HG02759 (cell line): ENCODE measurements at regions not wholly inside any gene's neighbourhood (a gene's known extent, or its start where the extent isn't known, plus 50 kb on each side); places are given as distances from the start of the nearest gene placed in this dataset.

Experiments used
- ATAC-seq: cut with Tn5 transposase; IDR thresholded peaks from one replicate; pipeline ENCODE4 v1.9.1; 2021; ENCODE audit warnings: mild to moderate bottlenecking, moderate library complexity; ENCODE audit not compliant: unreplicated experiment

GRCh38 chr1:82441402-82441801 is 640.7 kb downstream of the ADGRL2 start:
- no peak for ATAC-seq

- ATAC-seq, result no peak
These were observed 622.6 kb downstream of the ADGRL2 start for GRCh38 chr1:82423174-82423815.

GRCh38 chr1:82421782-82422181 is 621.0 kb downstream of the ADGRL2 start:
- no peak for ATAC-seq

- ATAC-seq, result no peak
These were observed 619.9 kb downstream of the ADGRL2 start for GRCh38 chr1:82420584-82420983.

- ATAC-seq, result no peak
These were observed 610.9 kb downstream of the ADGRL2 start for GRCh38 chr1:82411605-82412004.

- ATAC-seq, result no peak
These were observed 604.6 kb downstream of the ADGRL2 start for GRCh38 chr1:82405333-82405732.

GRCh38 chr1:82401116-82401515 is 600.4 kb downstream of the ADGRL2 start:
- ATAC-seq, result no peak

- ATAC-seq, result no peak
These were observed 599.8 kb downstream of the ADGRL2 start for GRCh38 chr1:82400521-82400920.

- no peak for ATAC-seq
These were observed 598.4 kb downstream of the ADGRL2 start for GRCh38 chr1:82399093-82399492.

GRCh38 chr1:82398357-82398756 is 597.6 kb downstream of the ADGRL2 start:
- ATAC-seq, result no peak

- ATAC-seq, result no peak
These were observed 594.7 kb downstream of the ADGRL2 start for GRCh38 chr1:82395440-82395839.

GRCh38 chr1:82392946-82393345 is 592.2 kb downstream of the ADGRL2 start:
- no peak for ATAC-seq

- ATAC-seq, result no peak
These were observed 591.8 kb downstream of the ADGRL2 start for GRCh38 chr1:82392513-82392912.

GRCh38 chr1:82391712-82392111 is 591.0 kb downstream of the ADGRL2 start:
- no peak for ATAC-seq

GRCh38 chr1:82390627-82391026 is 589.9 kb downstream of the ADGRL2 start:
- ATAC-seq, result no peak

GRCh38 chr1:82388679-82389078 is 587.9 kb downstream of the ADGRL2 start:
- no peak for ATAC-seq

- ATAC-seq, result no peak
These were observed 586.3 kb downstream of the ADGRL2 start for GRCh38 chr1:82387012-82387366.

GRCh38 chr1:82386365-82387011 is 585.8 kb downstream of the ADGRL2 start:
- no peak for ATAC-seq

- no peak for ATAC-seq
These were observed 584.0 kb downstream of the ADGRL2 start for GRCh38 chr1:82384776-82385175.

GRCh38 chr1:82377201-82377884 is 576.6 kb downstream of the ADGRL2 start:
- ATAC-seq, result no peak

- ATAC-seq, result no peak
These were observed 573.0 kb downstream of the ADGRL2 start for GRCh38 chr1:82373710-82374109.

GRCh38 chr1:82371844-82372498 is 571.2 kb downstream of the ADGRL2 start:
- ATAC-seq, result no peak
